SK-N-SH (cell line): ENCODE measurements at regions not wholly inside any gene's neighbourhood (a gene's known extent, or its start where the extent isn't known, plus 50 kb on each side); places are given as distances from the start of the nearest gene placed in this dataset.

Experiments
- CTCF ChIA-PET: fragments of 300-600, 350-600 bp; formaldehyde crosslinking; extraction: SDS; loops from one replicate; lab custom pipeline; 2021; lab: Yijun Ruan, JAX
- POLR2A ChIA-PET: fragments of 350-600 bp; sonication (Branson Sonifier 250); formaldehyde crosslinking; extraction: SDS; loops from one replicate; lab custom pipeline; 2020; ENCODE audit warnings: antibody characterized with exemption, inconsistent platforms; lab: Yijun Ruan, JAX
- DNase-seq: peaks from one replicate; pipeline ENCODE4 v3.0.0; 2012
- H2AFZ ChIP-seq: fragments of 200-600 bp; sonication (generic); 2 replicates; pipeline ENCODE4 v1.8.1; 2016; ENCODE audit warnings: antibody characterized with exemption, mild to moderate bottlenecking, low read depth
- H3F3A ChIP-seq: fragments of 200-600 bp; sonication (generic); replicated peaks from 2 replicates; pipeline ENCODE3; 2016; ENCODE audit warnings: antibody characterized with exemption, mild to moderate bottlenecking; ENCODE audit not compliant: insufficient read depth
- H3K27ac ChIP-seq, 2 experiments: fragments of 200-500 bp in 1 of 2; fragments of 200-600 bp in 1 of 2; sonication (Bioruptor generic) in 1 of 2; sonication (generic), shearing (Covaris generic) in 1 of 2; 2 replicates each; pipeline versions ENCODE4 v1.5.1 to v1.6.1; 2014 to 2016; ENCODE audit warnings: low read depth in 2 of 2, inconsistent platforms in 1 of 2, low read length in 1 of 2, mild to moderate bottlenecking in 1 of 2, mixed read lengths in 1 of 2
- H3K27me3 ChIP-seq: fragments of 200-600 bp; sonication (generic), shearing (Covaris generic); 2 replicates; pipeline ENCODE4 v1.6.1; 2016; ENCODE audit warnings: mixed run types; ENCODE audit not compliant: insufficient read depth
- H3K36me3 ChIP-seq, 2 experiments: fragments of 200-500 bp in 1 of 2; fragments of 200-600 bp in 1 of 2; sonication (Bioruptor generic) in 1 of 2; sonication (generic) in 1 of 2; replicated peaks in 1 of 2; 2 replicates each; pipeline versions ENCODE3 to v1.5.1; 2014 to 2016; ENCODE audit warnings: low read length in 1 of 2, mild to moderate bottlenecking in 1 of 2; ENCODE audit not compliant: insufficient read depth in 2 of 2, control insufficient read depth in 1 of 2
- H3K4me1 ChIP-seq, 2 experiments: fragments of 200-500 bp in 1 of 2; fragments of 200-600 bp in 1 of 2; sonication (Bioruptor generic) in 1 of 2; sonication (generic), shearing (Covaris generic) in 1 of 2; 2 replicates each; pipeline versions ENCODE4 v1.5.1 to v1.6.1; 2014 to 2016; ENCODE audit warnings: low read depth in 1 of 2, low read length in 1 of 2, mixed run types in 1 of 2; ENCODE audit not compliant: insufficient read depth in 2 of 2, control insufficient read depth in 1 of 2
- H3K4me2 ChIP-seq: fragments of 200-600 bp; sonication (generic), shearing (Covaris generic); 2 replicates; pipeline ENCODE4 v1.6.1; 2017; ENCODE audit warnings: mixed run types
- H3K4me3 ChIP-seq, 2 experiments: fragments of 200-500 bp in 1 of 2; fragments of 200-600 bp in 1 of 2; sonication (Bioruptor generic) in 1 of 2; sonication (generic), shearing (Covaris generic) in 1 of 2; 2 replicates each; pipeline versions ENCODE4 v1.5.1 to v1.8.1; 2014 to 2016; ENCODE audit warnings: low read depth in 2 of 2, inconsistent platforms in 1 of 2, low read length in 1 of 2, mild to moderate bottlenecking in 1 of 2, mixed read lengths in 1 of 2, moderate library complexity in 1 of 2
- H3K79me2 ChIP-seq: fragments of 200-600 bp; sonication (generic); 2 replicates; pipeline ENCODE4 v1.8.1; 2017; ENCODE audit warnings: mild to moderate bottlenecking; ENCODE audit not compliant: insufficient read depth
- H3K9ac ChIP-seq: fragments of 200-600 bp; sonication (generic); 2 replicates; pipeline ENCODE4 v1.6.1; 2017; ENCODE audit warnings: mixed run types
- H3K9me2 ChIP-seq: fragments of 200-600 bp; sonication (generic); 2 replicates; pipeline ENCODE4 v1.6.1; 2017; ENCODE audit warnings: mixed run types
- H3K9me3 ChIP-seq: fragments of 200-600 bp; sonication (generic); 2 replicates; pipeline ENCODE4 v1.6.1; 2017; ENCODE audit warnings: mixed run types, mild to moderate bottlenecking, moderate library complexity
- H4K20me1 ChIP-seq: fragments of 200-600 bp; sonication (generic); 2 replicates; pipeline ENCODE4 v1.6.1; 2017; ENCODE audit warnings: mild to moderate bottlenecking, mixed run types; ENCODE audit not compliant: insufficient read depth
- CHD2 ChIP-seq: fragments of 150-350 bp; IDR thresholded peaks from 2 replicates; pipeline ENCODE4 v1.6.1; 2018; ENCODE audit warnings: low read length; ENCODE audit not compliant: partially characterized antibody
- ELF1 ChIP-seq: IDR thresholded peaks from 2 replicates; pipeline ENCODE4 v1.4.0; 2012
- JUND ChIP-seq: IDR thresholded peaks from 2 replicates; pipeline ENCODE4 v1.4.0; 2012
- NRF1 ChIP-seq: IDR thresholded peaks from 2 replicates; pipeline ENCODE4 v1.6.1; 2012; ENCODE audit warnings: low read depth, mild to moderate bottlenecking, low read length
- RCOR1 ChIP-seq: fragments of 150-350 bp; IDR thresholded peaks from 2 replicates; pipeline ENCODE4 v1.6.1; 2017; ENCODE audit warnings: antibody characterized with exemption, low read length
- TCF12 ChIP-seq: IDR thresholded peaks from 2 replicates; pipeline ENCODE4 v1.4.0; 2012
- TEAD4 ChIP-seq: IDR thresholded peaks from 2 replicates; pipeline ENCODE4 v1.4.0; 2012; ENCODE audit warnings: mild to moderate bottlenecking, borderline replicate concordance; ENCODE audit not compliant: insufficient read depth
- YY1 ChIP-seq: IDR thresholded peaks from 2 replicates; pipeline ENCODE4 v1.4.0; 2012; ENCODE audit warnings: low read depth, mild to moderate bottlenecking
- WGBS: methylation state at CpG from one replicate; pipeline ENCODE4 v1.1.6; 2017; ENCODE audit warnings: low lambda C conversion rate; 5-methylcytosine and 5-hydroxymethylcytosine counted together
- TF ChIP-seq, protein P1 (sequence below): fragments of 150-350 bp; IDR thresholded peaks from 2 replicates; pipeline ENCODE4 v1.6.1; 2017; ENCODE audit warnings: antibody characterized with exemption, low read length, low read depth, borderline replicate concordance
- TF ChIP-seq, protein P2 (sequence below): IDR thresholded peaks from 2 replicates; pipeline ENCODE4 v1.4.0; 2012; ENCODE audit warnings: low read depth, borderline replicate concordance
- TF ChIP-seq, protein P3 (sequence below): fragments of 200-600 bp; sonication (generic); IDR thresholded peaks from 2 replicates; pipeline ENCODE4 v1.6.1; 2017; ENCODE audit warnings: antibody characterized with exemption, mild to moderate bottlenecking, moderate library complexity
- TF ChIP-seq, protein P4 (sequence below): IDR thresholded peaks from 2 replicates; pipeline ENCODE4 v1.4.0; 2012; ENCODE audit warnings: low read depth, borderline replicate concordance
- TF ChIP-seq, protein P5 (sequence below): IDR thresholded peaks from 2 replicates; pipeline ENCODE4; 2012

DNA sequence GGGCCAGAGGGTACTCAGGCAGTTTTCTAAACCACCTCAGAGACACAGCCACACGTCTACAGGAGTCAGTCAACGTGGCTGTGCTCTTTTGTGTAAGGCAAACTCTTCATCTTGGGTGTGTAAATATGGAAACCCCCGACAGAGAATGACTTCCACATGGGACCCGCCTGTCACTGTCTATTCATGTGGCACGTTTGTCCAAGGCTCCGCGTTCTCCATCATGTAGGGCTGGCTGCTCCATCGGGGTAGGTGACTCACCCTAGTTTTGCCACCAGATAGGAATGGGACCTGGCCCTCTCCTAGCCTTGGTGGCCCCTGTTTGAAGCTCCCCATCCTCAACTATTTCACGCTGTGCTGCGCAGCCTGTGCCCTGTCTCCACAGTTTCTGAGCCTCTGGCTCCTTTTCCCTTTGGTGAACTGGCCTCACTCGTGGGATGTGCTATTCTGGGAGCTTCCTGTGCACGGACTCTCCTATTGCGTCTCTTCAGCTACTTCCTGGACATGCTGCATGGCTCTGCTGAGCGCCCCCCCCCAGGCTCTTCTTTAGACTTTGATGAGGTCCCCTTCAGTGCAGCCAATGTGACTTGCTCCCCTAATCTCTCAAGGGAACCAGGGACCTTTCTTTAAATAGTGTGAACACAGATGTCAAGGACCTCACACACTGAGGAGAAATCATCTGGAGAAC is 143.2 kb upstream of the PDE10A start:
- CTCF ChIA-PET = no interaction called here

More for the DNA sequence above, 143.2 kb upstream of the PDE10A start:
- Histone ChIP-seq H3K9me2 (no peaks in the 10 kb centered on the region), H3K9me3 (no peaks in the 10 kb centered on the region), H3K4me2 (no peak overlapping the region), H3F3A (no peaks in the 10 kb centered on the region), H3K4me1 (no peaks in the 10 kb centered on the region), H3K27ac (no peak overlapping the region), H3K36me3 (no peaks in the 10 kb centered on the region), H3K9ac (no peak overlapping the region), H2AFZ (no peak overlapping the region), H3K4me3 (no peak overlapping the region), H3K27me3 (no peaks in the 10 kb centered on the region), H3K79me2 (no peaks in the 10 kb centered on the region), H4K20me1 (no peaks in the 10 kb centered on the region)
- 38% methylated on average over 14 of the region's 14 CpGs for WGBS
- no peak for DNase-seq
- POLR2A ChIA-PET = no interaction called here
- TF ChIP-seq ELF1 = no peak
- TF ChIP-seq YY1 = no peak
- TF ChIP-seq, protein P1, sequence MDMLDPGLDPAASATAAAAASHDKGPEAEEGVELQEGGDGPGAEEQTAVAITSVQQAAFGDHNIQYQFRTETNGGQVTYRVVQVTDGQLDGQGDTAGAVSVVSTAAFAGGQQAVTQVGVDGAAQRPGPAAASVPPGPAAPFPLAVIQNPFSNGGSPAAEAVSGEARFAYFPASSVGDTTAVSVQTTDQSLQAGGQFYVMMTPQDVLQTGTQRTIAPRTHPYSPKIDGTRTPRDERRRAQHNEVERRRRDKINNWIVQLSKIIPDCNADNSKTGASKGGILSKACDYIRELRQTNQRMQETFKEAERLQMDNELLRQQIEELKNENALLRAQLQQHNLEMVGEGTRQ = no peak
- no peak for TF ChIP-seq CHD2
- no peak for TF ChIP-seq TCF12
- TF ChIP-seq TEAD4 = no peak
- TF ChIP-seq, protein P2, sequence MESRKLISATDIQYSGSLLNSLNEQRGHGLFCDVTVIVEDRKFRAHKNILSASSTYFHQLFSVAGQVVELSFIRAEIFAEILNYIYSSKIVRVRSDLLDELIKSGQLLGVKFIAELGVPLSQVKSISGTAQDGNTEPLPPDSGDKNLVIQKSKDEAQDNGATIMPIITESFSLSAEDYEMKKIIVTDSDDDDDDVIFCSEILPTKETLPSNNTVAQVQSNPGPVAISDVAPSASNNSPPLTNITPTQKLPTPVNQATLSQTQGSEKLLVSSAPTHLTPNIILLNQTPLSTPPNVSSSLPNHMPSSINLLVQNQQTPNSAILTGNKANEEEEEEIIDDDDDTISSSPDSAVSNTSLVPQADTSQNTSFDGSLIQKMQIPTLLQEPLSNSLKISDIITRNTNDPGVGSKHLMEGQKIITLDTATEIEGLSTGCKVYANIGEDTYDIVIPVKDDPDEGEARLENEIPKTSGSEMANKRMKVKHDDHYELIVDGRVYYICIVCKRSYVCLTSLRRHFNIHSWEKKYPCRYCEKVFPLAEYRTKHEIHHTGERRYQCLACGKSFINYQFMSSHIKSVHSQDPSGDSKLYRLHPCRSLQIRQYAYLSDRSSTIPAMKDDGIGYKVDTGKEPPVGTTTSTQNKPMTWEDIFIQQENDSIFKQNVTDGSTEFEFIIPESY = no peak
- TF ChIP-seq, protein P3, sequence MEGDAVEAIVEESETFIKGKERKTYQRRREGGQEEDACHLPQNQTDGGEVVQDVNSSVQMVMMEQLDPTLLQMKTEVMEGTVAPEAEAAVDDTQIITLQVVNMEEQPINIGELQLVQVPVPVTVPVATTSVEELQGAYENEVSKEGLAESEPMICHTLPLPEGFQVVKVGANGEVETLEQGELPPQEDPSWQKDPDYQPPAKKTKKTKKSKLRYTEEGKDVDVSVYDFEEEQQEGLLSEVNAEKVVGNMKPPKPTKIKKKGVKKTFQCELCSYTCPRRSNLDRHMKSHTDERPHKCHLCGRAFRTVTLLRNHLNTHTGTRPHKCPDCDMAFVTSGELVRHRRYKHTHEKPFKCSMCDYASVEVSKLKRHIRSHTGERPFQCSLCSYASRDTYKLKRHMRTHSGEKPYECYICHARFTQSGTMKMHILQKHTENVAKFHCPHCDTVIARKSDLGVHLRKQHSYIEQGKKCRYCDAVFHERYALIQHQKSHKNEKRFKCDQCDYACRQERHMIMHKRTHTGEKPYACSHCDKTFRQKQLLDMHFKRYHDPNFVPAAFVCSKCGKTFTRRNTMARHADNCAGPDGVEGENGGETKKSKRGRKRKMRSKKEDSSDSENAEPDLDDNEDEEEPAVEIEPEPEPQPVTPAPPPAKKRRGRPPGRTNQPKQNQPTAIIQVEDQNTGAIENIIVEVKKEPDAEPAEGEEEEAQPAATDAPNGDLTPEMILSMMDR = no peak
- TF ChIP-seq, protein P4, sequence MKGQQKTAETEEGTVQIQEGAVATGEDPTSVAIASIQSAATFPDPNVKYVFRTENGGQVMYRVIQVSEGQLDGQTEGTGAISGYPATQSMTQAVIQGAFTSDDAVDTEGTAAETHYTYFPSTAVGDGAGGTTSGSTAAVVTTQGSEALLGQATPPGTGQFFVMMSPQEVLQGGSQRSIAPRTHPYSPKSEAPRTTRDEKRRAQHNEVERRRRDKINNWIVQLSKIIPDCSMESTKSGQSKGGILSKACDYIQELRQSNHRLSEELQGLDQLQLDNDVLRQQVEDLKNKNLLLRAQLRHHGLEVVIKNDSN = no peak
- TF ChIP-seq JUND = no peak
- TF ChIP-seq NRF1 = no peak
- no peak for TF ChIP-seq RCOR1
- TF ChIP-seq, protein P5, sequence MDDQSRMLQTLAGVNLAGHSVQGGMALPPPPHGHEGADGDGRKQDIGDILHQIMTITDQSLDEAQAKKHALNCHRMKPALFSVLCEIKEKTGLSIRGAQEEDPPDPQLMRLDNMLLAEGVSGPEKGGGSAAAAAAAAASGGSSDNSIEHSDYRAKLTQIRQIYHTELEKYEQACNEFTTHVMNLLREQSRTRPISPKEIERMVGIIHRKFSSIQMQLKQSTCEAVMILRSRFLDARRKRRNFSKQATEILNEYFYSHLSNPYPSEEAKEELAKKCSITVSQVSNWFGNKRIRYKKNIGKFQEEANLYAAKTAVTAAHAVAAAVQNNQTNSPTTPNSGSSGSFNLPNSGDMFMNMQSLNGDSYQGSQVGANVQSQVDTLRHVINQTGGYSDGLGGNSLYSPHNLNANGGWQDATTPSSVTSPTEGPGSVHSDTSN = no peak
- TF ChIP-seq, all 33 proteins: peak for 0
